BLaER1 treated with 17β-estradiol and CSF1 and Interleukin-3, amounts not matched to agents 10 nM and 100 nM (cell line): ENCODE measurements at regions not wholly inside any gene's neighbourhood (a gene's known extent, or its start where the extent isn't known, plus 50 kb on each side); places are given as distances from the start of the nearest gene placed in this dataset.

Experiments used
- H3K27ac ChIP-seq, 11 experiments: shearing (Covaris generic); formaldehyde crosslinking; 2 replicates each; pipeline ENCODE4 v1.8.1; 2022
- H3K27me3 ChIP-seq, 11 experiments: shearing (Covaris generic); formaldehyde crosslinking; 2 replicates each; pipeline ENCODE4 v1.8.1; 2022
- H3K36me3 ChIP-seq, 11 experiments: shearing (Covaris generic); formaldehyde crosslinking; 2 replicates each; pipeline ENCODE4 v1.8.1; 2022
- H3K4me1 ChIP-seq, 10 experiments: shearing (Covaris generic); formaldehyde crosslinking; 2 replicates each; pipeline ENCODE4 v1.8.1; 2022
- H3K4me2 ChIP-seq, 11 experiments: shearing (Covaris generic); formaldehyde crosslinking; 2 replicates each; pipeline ENCODE4 v1.8.1; 2022
- H3K4me3 ChIP-seq, 10 experiments: shearing (Covaris generic); formaldehyde crosslinking; 2 replicates each; pipeline ENCODE4 v1.8.1; 2022
- H3K9ac ChIP-seq, 11 experiments: shearing (Covaris generic); formaldehyde crosslinking; 2 replicates each; pipeline ENCODE4 v1.8.1; 2022
- H3K9me3 ChIP-seq, 11 experiments: shearing (Covaris generic); formaldehyde crosslinking; replicated peaks in 1 of 11; 2 replicates each; pipeline ENCODE4 v1.8.1; 2022
- H4K20me1 ChIP-seq, 11 experiments: shearing (Covaris generic); formaldehyde crosslinking; 2 replicates each; pipeline ENCODE4 v1.8.1; 2022
- Cebpa-rat ChIP-seq, 11 experiments: shearing (Covaris generic); IDR thresholded peaks; 2 replicates each; pipeline ENCODE4 v1.8.1; 2022

- H3K27me3 ChIP-seq = no peaks in the 10 kb centered on the region
- no peak overlapping the region for H3K9ac ChIP-seq
- no peaks in the 10 kb centered on the region for H3K36me3 ChIP-seq
- H3K4me2 ChIP-seq = no peak overlapping the region
- H3K27ac ChIP-seq = no peak overlapping the region
- no peak for TF ChIP-seq Cebpa-rat (IDR thresholded peaks at IDR 0.05)
- no peak overlapping the region for H3K4me3 ChIP-seq
- H3K9me3 ChIP-seq = peaks cover 0 to 17% (median 5%) of the 10 kb centered on the region in 11 experiments; a peak in 6 of 22 replicates
- H3K4me1 ChIP-seq = peaks cover 23 to 28% (median 25%) of the 10 kb centered on the region in 10 experiments
- no peaks in the 10 kb centered on the region for H4K20me1 ChIP-seq
These were observed 557.7 kb upstream of the TENM3 start for GRCh38 chr4:181685461-181685860.

GRCh38 chr4:181685911-181686310, 557.3 kb upstream of the TENM3 start:
- no peak overlapping the region for H3K9ac ChIP-seq
- H3K9me3 ChIP-seq = peaks cover 0 to 17% (median 5%) of the 10 kb centered on the region in 11 experiments; a peak in 6 of 22 replicates
- no peaks in the 10 kb centered on the region for H4K20me1 ChIP-seq
- H3K36me3 ChIP-seq = no peaks in the 10 kb centered on the region
- no peak overlapping the region for H3K27ac ChIP-seq
- no peak overlapping the region for H3K4me3 ChIP-seq
- TF ChIP-seq Cebpa-rat (IDR thresholded peaks at IDR 0.05) = no peak
- no peaks in the 10 kb centered on the region for H3K27me3 ChIP-seq
- peaks cover 19 to 25% (median 21%) of the 10 kb centered on the region in 10 experiments for H3K4me1 ChIP-seq
- no peak overlapping the region for H3K4me2 ChIP-seq

- peaks cover 0 to 17% (median 5%) of the 10 kb centered on the region in 11 experiments; a peak in 6 of 22 replicates for H3K9me3 ChIP-seq
- peaks cover 7 to 13% (median 9%) of the 10 kb centered on the region in 10 experiments for H3K4me1 ChIP-seq
- no peak overlapping the region for H3K27ac ChIP-seq
- H4K20me1 ChIP-seq = no peaks in the 10 kb centered on the region
- no peaks in the 10 kb centered on the region for H3K36me3 ChIP-seq
- no peak for TF ChIP-seq Cebpa-rat (IDR thresholded peaks at IDR 0.05)
- no peak overlapping the region for H3K4me2 ChIP-seq
- H3K27me3 ChIP-seq = no peaks in the 10 kb centered on the region
- no peak overlapping the region for H3K4me3 ChIP-seq
- H3K9ac ChIP-seq = no peak overlapping the region
These were observed 556.1 kb upstream of the TENM3 start for GRCh38 chr4:181687116-181687515.

GRCh38 chr4:181688432-181688831, 554.8 kb upstream of the TENM3 start:
- no peaks in the 10 kb centered on the region for H3K27me3 ChIP-seq
- no peak for TF ChIP-seq Cebpa-rat (IDR thresholded peaks at IDR 0.05)
- 0 out of 20 replicates have a peak, but pooled peaks cover 0 to under 1% (median 0%) of the 10 kb centered on the region in 10 experiments for H3K4me1 ChIP-seq
- no peak overlapping the region for H3K4me2 ChIP-seq
- H4K20me1 ChIP-seq = no peaks in the 10 kb centered on the region
- peaks cover 0 to 14% (median 4%) of the 10 kb centered on the region in 11 experiments; a peak in 6 of 22 replicates for H3K9me3 ChIP-seq
- H3K27ac ChIP-seq = no peak overlapping the region
- H3K9ac ChIP-seq = no peak overlapping the region
- no peaks in the 10 kb centered on the region for H3K36me3 ChIP-seq
- no peak overlapping the region for H3K4me3 ChIP-seq

GRCh38 chr4:181688872-181689271, 554.3 kb upstream of the TENM3 start:
- Histone ChIP-seq H3K36me3 (no peaks in the 10 kb centered on the region), H4K20me1 (no peaks in the 10 kb centered on the region), H3K27ac (no peak overlapping the region), H3K4me2 (no peak overlapping the region), H3K9me3 (peaks cover 0 to 9% (median 0%) of the 10 kb centered on the region in 11 experiments; a peak in 6 of 22 replicates), H3K27me3 (no peaks in the 10 kb centered on the region), H3K4me3 (no peak overlapping the region), H3K4me1 (no peaks in the 10 kb centered on the region), H3K9ac (no peak overlapping the region)
- no peak for TF ChIP-seq Cebpa-rat (IDR thresholded peaks at IDR 0.05)

GRCh38 chr4:181690498-181690897, 552.7 kb upstream of the TENM3 start:
- Histone ChIP-seq H3K27me3 (no peaks in the 10 kb centered on the region), H3K9me3 (no peaks in the 10 kb centered on the region), H3K9ac (no peak overlapping the region)

GRCh38 chr4:181692965-181693364, 550.2 kb upstream of the TENM3 start:
- Histone ChIP-seq H3K9me3 (peaks cover 0 to 6% (median 0%) of the 10 kb centered on the region in 11 experiments; a peak in 1 of 22 replicates), H3K4me1 (0 out of 20 replicates have a peak, but pooled peaks cover 0 to 3% (median 0%) of the 10 kb centered on the region in 10 experiments), H3K9ac (no peak overlapping the region), H3K27me3 (no peaks in the 10 kb centered on the region), H4K20me1 (no peaks in the 10 kb centered on the region), H3K27ac (no peak overlapping the region), H3K4me3 (no peak overlapping the region), H3K36me3 (no peaks in the 10 kb centered on the region), H3K4me2 (no peak overlapping the region)
- no peak for TF ChIP-seq Cebpa-rat (IDR thresholded peaks at IDR 0.05)

More at GRCh38 chr4:181690498-181690897, 552.7 kb upstream of the TENM3 start:
- H3K4me2 ChIP-seq = no peak overlapping the region
- no peaks in the 10 kb centered on the region for H3K36me3 ChIP-seq
- H3K4me3 ChIP-seq = no peak overlapping the region
- no peak overlapping the region for H3K27ac ChIP-seq
- H4K20me1 ChIP-seq = no peaks in the 10 kb centered on the region
- H3K4me1 ChIP-seq = no peaks in the 10 kb centered on the region
- no peak for TF ChIP-seq Cebpa-rat (IDR thresholded peaks at IDR 0.05)

GRCh38 chr4:181693517-181693916, 549.7 kb upstream of the TENM3 start:
- H4K20me1 ChIP-seq = no peaks in the 10 kb centered on the region
- no peak for TF ChIP-seq Cebpa-rat (IDR thresholded peaks at IDR 0.05)
- H3K9ac ChIP-seq = no peak overlapping the region
- no peaks in the 10 kb centered on the region for H3K27me3 ChIP-seq
- no peaks in the 10 kb centered on the region for H3K36me3 ChIP-seq
- H3K27ac ChIP-seq = no peak overlapping the region
- H3K4me1 ChIP-seq = 0 out of 20 replicates have a peak, but pooled peaks cover 0 to 3% (median 0%) of the 10 kb centered on the region in 10 experiments
- peaks cover 0 to 6% (median 0%) of the 10 kb centered on the region in 11 experiments; a peak in 1 of 22 replicates for H3K9me3 ChIP-seq
- H3K4me3 ChIP-seq = no peak overlapping the region
- H3K4me2 ChIP-seq = no peak overlapping the region

- TF ChIP-seq Cebpa-rat (IDR thresholded peaks at IDR 0.05) = no peak
- H3K36me3 ChIP-seq = no peaks in the 10 kb centered on the region
- H3K27me3 ChIP-seq = no peaks in the 10 kb centered on the region
- H3K4me3 ChIP-seq = no peak overlapping the region
- no peak overlapping the region for H3K27ac ChIP-seq
- no peak overlapping the region for H3K4me2 ChIP-seq
- H3K9ac ChIP-seq = no peak overlapping the region
- H3K9me3 ChIP-seq = peaks cover 0 to 6% (median 0%) of the 10 kb centered on the region in 11 experiments; a peak in 1 of 22 replicates
- peaks cover 0 to 3% (median 0%) of the 10 kb centered on the region in 10 experiments; a peak in 1 of 20 replicates for H3K4me1 ChIP-seq
- H4K20me1 ChIP-seq = no peaks in the 10 kb centered on the region
These were observed 545.0 kb upstream of the TENM3 start for GRCh38 chr4:181698221-181698620.

- no peak overlapping the region for H3K9ac ChIP-seq
- no peak overlapping the region for H3K27ac ChIP-seq
- H3K9me3 ChIP-seq = peaks cover 0 to 6% (median 0%) of the 10 kb centered on the region in 11 experiments; a peak in 1 of 22 replicates
- H3K4me1 ChIP-seq = peaks cover 0 to 5% (median 0%) of the 10 kb centered on the region in 10 experiments; a peak in 3 of 20 replicates
- TF ChIP-seq Cebpa-rat (IDR thresholded peaks at IDR 0.05) = no peak
- H3K36me3 ChIP-seq = no peaks in the 10 kb centered on the region
- H3K27me3 ChIP-seq = no peaks in the 10 kb centered on the region
- no peaks in the 10 kb centered on the region for H4K20me1 ChIP-seq
- H3K4me2 ChIP-seq = no peak overlapping the region
- H3K4me3 ChIP-seq = no peak overlapping the region
These were observed 542.0 kb upstream of the TENM3 start for GRCh38 chr4:181701214-181701613.
